IMR-90 (cell line): ENCODE measurements at regions not wholly inside any gene's neighbourhood (a gene's known extent, or its start where the extent isn't known, plus 50 kb on each side); places are given as distances from the start of the nearest gene placed in this dataset.

ENCODE experiments used
- ATAC-seq: fragments of 200-7000 bp; cut with Tn5 transposase; 2 replicates; pipeline ENCODE4 v1.9.1; 2020; ENCODE audit warnings: low read depth, mild to moderate bottlenecking, moderate library complexity
- BruUV-seq: library from RNA; stranded (reverse); fragments of 400-500 nt; replicated peaks from 2 replicates; lab custom pipeline; 2021; lab: Mats Ljungman, UMichigan
- CTCF ChIA-PET: fragments of 300-600 bp; formaldehyde crosslinking; extraction: SDS; loops from one replicate; lab custom pipeline; 2021; ENCODE audit warnings: antibody characterized with exemption; lab: Yijun Ruan, JAX
- POLR2A ChIA-PET: fragments of 300-600 bp; sonication (Branson Sonifier 250); formaldehyde crosslinking; loops from one replicate; lab custom pipeline; 2022; ENCODE audit warnings: antibody characterized with exemption; ENCODE audit not compliant: unreplicated experiment; lab: Charles Lee
- DNase-seq: peaks from one replicate; pipeline ENCODE4 v3.0.0; 2013
- H2AFZ ChIP-seq: replicated peaks from 2 replicates; pipeline ENCODE3; 2013; ENCODE audit warnings: low read length, mild to moderate bottlenecking; ENCODE audit not compliant: poor library complexity
- H2AK5ac ChIP-seq: 2 replicates; pipeline ENCODE4 v1.6.1; 2013; ENCODE audit warnings: low read depth, low read length, inconsistent platforms
- H2AK9ac ChIP-seq: replicated peaks from 2 replicates; pipeline ENCODE3; 2013; ENCODE audit warnings: mild to moderate bottlenecking, low read depth, low read length, moderate library complexity; ENCODE audit not compliant: poor library complexity
- H2BK120ac ChIP-seq: 2 replicates; pipeline ENCODE4 v1.6.1; 2013; ENCODE audit warnings: low read depth, low read length, inconsistent platforms
- H2BK15ac ChIP-seq: 3 replicates; pipeline ENCODE4 v1.6.1; 2013; ENCODE audit warnings: low read depth, low read length, inconsistent platforms
- H2BK20ac ChIP-seq: 2 replicates; pipeline ENCODE4 v1.6.1; 2013; ENCODE audit warnings: low read depth, mild to moderate bottlenecking, inconsistent platforms, low read length, moderate library complexity
- H2BK5ac ChIP-seq: 2 replicates; pipeline ENCODE4 v1.6.1; 2013; ENCODE audit warnings: mild to moderate bottlenecking, low read depth, low read length, inconsistent platforms; ENCODE audit not compliant: poor library complexity, severe bottlenecking
- H3K14ac ChIP-seq: replicated peaks from 2 replicates; pipeline ENCODE4 v1.6.1; 2013; ENCODE audit warnings: low read depth, low read length, inconsistent platforms
- H3K18ac ChIP-seq: 2 replicates; pipeline ENCODE4 v1.6.1; 2013; ENCODE audit warnings: low read depth, low read length, control low read depth
- H3K23ac ChIP-seq: 2 replicates; pipeline ENCODE4 v1.6.1; 2013; ENCODE audit warnings: low read depth, low read length, inconsistent platforms
- H3K27ac ChIP-seq: 2 replicates; pipeline ENCODE4 v1.5.1; 2013; ENCODE audit warnings: mild to moderate bottlenecking, control low read depth, low read length; ENCODE audit not compliant: insufficient read depth
- H3K27me3 ChIP-seq: 2 replicates; pipeline ENCODE4 v1.6.1; 2013; ENCODE audit warnings: low read length; ENCODE audit not compliant: control insufficient read depth, insufficient read depth
- H3K36me3 ChIP-seq: 2 replicates; pipeline ENCODE4 v1.6.1; 2013; ENCODE audit warnings: low read length, mixed read lengths; ENCODE audit not compliant: control insufficient read depth, insufficient read depth
- H3K4ac ChIP-seq: 2 replicates; pipeline ENCODE4 v1.6.1; 2013; ENCODE audit warnings: low read depth, low read length, inconsistent platforms
- H3K4me1 ChIP-seq: 2 replicates; pipeline ENCODE4 v1.6.1; 2013; ENCODE audit warnings: low read length, mixed read lengths; ENCODE audit not compliant: control insufficient read depth, insufficient read depth
- H3K4me2 ChIP-seq: 2 replicates; pipeline ENCODE4 v1.6.1; 2013; ENCODE audit warnings: low read depth, mild to moderate bottlenecking, control low read depth, low read length, moderate library complexity
- H3K4me3 ChIP-seq: 2 replicates; pipeline ENCODE4 v1.5.1; 2013; ENCODE audit warnings: low read depth, mild to moderate bottlenecking, control low read depth, low read length, moderate library complexity; ENCODE audit not compliant: insufficient read depth
- H3K56ac ChIP-seq: 2 replicates; pipeline ENCODE4 v1.6.1; 2013; ENCODE audit warnings: low read length, inconsistent platforms; ENCODE audit not compliant: insufficient read depth; ENCODE audit errors: extremely low read depth
- H3K79me1 ChIP-seq, 2 experiments: 2 replicates each; pipeline ENCODE4 v1.6.1; 2013; ENCODE audit warnings: low read length in 2 of 2, inconsistent platforms in 1 of 2, low read depth in 1 of 2
- H3K9ac ChIP-seq: 2 replicates; pipeline ENCODE4 v1.6.1; 2013; ENCODE audit warnings: low read depth, low read length, control low read depth
- H3K9me1 ChIP-seq: 2 replicates; pipeline ENCODE4 v1.6.1; 2013; ENCODE audit warnings: low read length, inconsistent platforms; ENCODE audit not compliant: insufficient read depth
- H3K9me3 ChIP-seq: 2 replicates; pipeline ENCODE4 v1.6.1; 2013; ENCODE audit warnings: low read length; ENCODE audit not compliant: control insufficient read depth, insufficient read depth
- H4K20me1 ChIP-seq: 2 replicates; pipeline ENCODE4 v1.6.1; 2013; ENCODE audit warnings: low read length, inconsistent platforms; ENCODE audit not compliant: insufficient read depth
- H4K5ac ChIP-seq: 2 replicates; pipeline ENCODE4 v1.6.1; 2013; ENCODE audit warnings: mild to moderate bottlenecking, low read depth, low read length, control low read depth
- H4K8ac ChIP-seq, 2 experiments: 2 replicates each; pipeline ENCODE4 v1.6.1; 2013; ENCODE audit warnings: low read depth in 2 of 2, low read length in 2 of 2, control low read depth in 1 of 2, inconsistent platforms in 1 of 2
- H4K91ac ChIP-seq: 2 replicates; pipeline ENCODE4 v1.6.1; 2013; ENCODE audit warnings: low read depth, low read length, inconsistent platforms; ENCODE audit not compliant: insufficient read depth
- FOS ChIP-seq: fragments of 150-350 bp; IDR thresholded peaks from 2 replicates; pipeline ENCODE4 v1.6.1; 2016; ENCODE audit warnings: low read depth, low read length
- NFE2L2 ChIP-seq: fragments of 150-350 bp; IDR thresholded peaks from 2 replicates; pipeline ENCODE4 v1.6.1; 2016; ENCODE audit warnings: low read depth, mild to moderate bottlenecking, low read length
- WGBS, 2 experiments: methylation state at CpG; one replicate each; pipeline versions ENCODE4 v1.1.5 to v1.1.7; 2013; ENCODE audit warnings: missing lambda C conversion rate in 2 of 2; ENCODE audit not compliant: insufficient read length in 1 of 2; ENCODE audit errors: extremely low coverage in 2 of 2; 5-methylcytosine and 5-hydroxymethylcytosine counted together
- dilution Hi-C: fragments of 300-500 bp; cut with HindIII; formaldehyde crosslinking; loops from one replicate; pipeline ENCODE4 v1.14.3; 2018; ENCODE audit warnings: low sequenced_read_pairs; ENCODE audit not compliant: unreplicated experiment
- in situ Hi-C: fragments of 300-500 bp; cut with MboI; formaldehyde crosslinking; loops from 3 replicates; pipeline ENCODE4 v1.14.3; 2019; ENCODE audit warnings: low sequenced_read_pairs, inconsistent platforms, mixed read lengths
- intact Hi-C: fragments of 100-400 bp; cut with micrococcal nuclease; formaldehyde crosslinking; loops from 2 replicates; pipeline ENCODE4 v1.10.0; 2022
- TF ChIP-seq, protein P1 (sequence below): fragments of 150-350 bp; IDR thresholded peaks from 2 replicates; pipeline ENCODE4 v1.6.1; 2016; ENCODE audit warnings: low read depth, mild to moderate bottlenecking, low read length, moderate library complexity, borderline replicate concordance

DNA sequence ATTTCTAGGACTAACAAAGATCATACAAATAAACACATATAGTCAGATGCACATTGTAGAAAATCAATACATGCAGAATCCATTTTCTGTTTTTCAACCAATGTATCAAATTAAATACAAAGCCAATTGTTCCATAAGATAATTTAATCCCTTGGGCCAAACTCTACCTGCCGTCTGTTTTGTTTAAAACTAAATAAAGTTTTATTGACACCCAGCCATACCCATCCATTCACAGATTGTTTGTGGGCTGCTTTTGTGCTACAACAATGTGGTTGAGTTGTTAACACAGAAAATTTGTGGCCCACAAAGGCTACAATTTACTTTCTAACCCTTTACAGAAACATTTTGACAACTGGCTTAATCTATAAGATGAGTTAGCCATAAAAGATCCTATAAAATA, 484.0 kb upstream of the ID2 start:
- no peak overlapping the region for H3K56ac ChIP-seq
- no TSS peak for BruUV-seq
- H4K20me1 ChIP-seq: no peaks in the 10 kb centered on the region
- no peak for DNase-seq
- no peak overlapping the region for H3K14ac ChIP-seq
- in situ Hi-C loops: no loop called here
- intact Hi-C loops: no loop called here
- no peaks in the 10 kb centered on the region for H3K9me3 ChIP-seq
- peaks cover 12% of the 10 kb centered on the region for H3K4me1 ChIP-seq
- no peak overlapping the region for H2BK120ac ChIP-seq
- no peak overlapping the region for H2BK15ac ChIP-seq
- no peaks in the 10 kb centered on the region for H3K9me1 ChIP-seq
- no peak overlapping the region for H3K23ac ChIP-seq
- no peak overlapping the region for H3K27ac ChIP-seq
- no peak overlapping the region for H3K4ac ChIP-seq
- TF ChIP-seq NFE2L2: no peak
- TF ChIP-seq, protein P1, sequence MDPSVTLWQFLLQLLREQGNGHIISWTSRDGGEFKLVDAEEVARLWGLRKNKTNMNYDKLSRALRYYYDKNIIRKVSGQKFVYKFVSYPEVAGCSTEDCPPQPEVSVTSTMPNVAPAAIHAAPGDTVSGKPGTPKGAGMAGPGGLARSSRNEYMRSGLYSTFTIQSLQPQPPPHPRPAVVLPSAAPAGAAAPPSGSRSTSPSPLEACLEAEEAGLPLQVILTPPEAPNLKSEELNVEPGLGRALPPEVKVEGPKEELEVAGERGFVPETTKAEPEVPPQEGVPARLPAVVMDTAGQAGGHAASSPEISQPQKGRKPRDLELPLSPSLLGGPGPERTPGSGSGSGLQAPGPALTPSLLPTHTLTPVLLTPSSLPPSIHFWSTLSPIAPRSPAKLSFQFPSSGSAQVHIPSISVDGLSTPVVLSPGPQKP: no peak
- TF ChIP-seq FOS: no peak
- no peaks in the 10 kb centered on the region for H3K27me3 ChIP-seq
- H3K4me3 ChIP-seq: no peak overlapping the region
- H2AK9ac ChIP-seq: no peak overlapping the region
- no peak overlapping the region for H3K4me2 ChIP-seq
- H2AK5ac ChIP-seq: no peak overlapping the region
- H3K9ac ChIP-seq: no peak overlapping the region
- H3K36me3 ChIP-seq: no peaks in the 10 kb centered on the region
- dilution Hi-C loops: no loop called here
- CTCF ChIA-PET: no interaction called here
- no peak overlapping the region for H2BK5ac ChIP-seq
- no peak overlapping the region for H2BK20ac ChIP-seq
- H4K8ac ChIP-seq: no peak overlapping the region
- no peak overlapping the region for H3K18ac ChIP-seq
- no peak overlapping the region for H4K5ac ChIP-seq
- POLR2A ChIA-PET: no interaction called here
- H4K91ac ChIP-seq: no peak overlapping the region
- H3K79me1 ChIP-seq: no peaks in the 10 kb centered on the region
- no peak for ATAC-seq
- WGBS, 2 experiments: no CpG with 5 or more reads among the region's 1 CpG
- H2AFZ ChIP-seq: no peak overlapping the region
